Ishikawa (cell line): ENCODE measurements at regions not wholly inside any gene's neighbourhood (a gene's known extent, or its start where the extent isn't known, plus 50 kb on each side); places are given as distances from the start of the nearest gene placed in this dataset.

Experiments
- CEBPB ChIP-seq: IDR thresholded peaks from 2 replicates; pipeline ENCODE4 v1.6.1; 2012
- CREB1 ChIP-seq: IDR thresholded peaks from 2 replicates; pipeline ENCODE4 v1.6.1; 2012; ENCODE audit warnings: low read depth
- EGR1 ChIP-seq: IDR thresholded peaks from 2 replicates; pipeline ENCODE4 v1.6.1; 2012
- EP300 ChIP-seq: IDR thresholded peaks from 2 replicates; pipeline ENCODE4 v1.6.1; 2012; ENCODE audit warnings: borderline replicate concordance
- FOXM1 ChIP-seq: IDR thresholded peaks from 2 replicates; pipeline ENCODE4 v1.6.1; 2012; ENCODE audit warnings: low read depth, borderline replicate concordance
- MAX ChIP-seq: IDR thresholded peaks from 2 replicates; pipeline ENCODE4 v1.6.1; 2012
- NFIC ChIP-seq: IDR thresholded peaks from 2 replicates; pipeline ENCODE4 v1.6.1; 2012
- RAD21 ChIP-seq: IDR thresholded peaks from 2 replicates; pipeline ENCODE4 v1.6.1; 2012; ENCODE audit warnings: low read depth
- REST ChIP-seq: IDR thresholded peaks from 2 replicates; pipeline ENCODE4 v1.6.1; 2012; ENCODE audit warnings: low read depth, mild to moderate bottlenecking
- TAF1 ChIP-seq: IDR thresholded peaks from 2 replicates; pipeline ENCODE4 v1.6.1; 2012; ENCODE audit warnings: low read depth, mild to moderate bottlenecking
- TCF12 ChIP-seq: IDR thresholded peaks from 2 replicates; pipeline ENCODE4 v1.6.1; 2012; ENCODE audit warnings: low read depth
- TEAD4 ChIP-seq: IDR thresholded peaks from 2 replicates; pipeline ENCODE4 v1.6.1; 2012
- USF1 ChIP-seq: IDR thresholded peaks from 2 replicates; pipeline ENCODE4 v1.6.1; 2012
- YY1 ChIP-seq: IDR thresholded peaks from 2 replicates; pipeline ENCODE4 v1.6.1; 2012; ENCODE audit warnings: low read depth
- ZBTB7A ChIP-seq: IDR thresholded peaks from 2 replicates; pipeline ENCODE4 v1.6.1; 2012; ENCODE audit warnings: low read depth

- TF ChIP-seq MAX: no peak
- no peak for TF ChIP-seq EP300
- TF ChIP-seq RAD21: no peak
- no peak for TF ChIP-seq YY1
Measured at GRCh38 chr1:114289306-114289705, 135.6 kb upstream of the SYT6 start.

GRCh38 chr1:114286960-114287359 lies 133.3 kb upstream of the SYT6 start:
- TF ChIP-seq CEBPB (no peak), MAX (no peak), TCF12 (no peak), YY1 (no peak), RAD21 (no peak), CREB1 (no peak)

- TF ChIP-seq USF1: no peak
- TF ChIP-seq MAX: no peak
- no peak for TF ChIP-seq NFIC
- no peak for TF ChIP-seq RAD21
- no peak for TF ChIP-seq TAF1
- no peak for TF ChIP-seq CEBPB
- no peak for TF ChIP-seq FOXM1
- TF ChIP-seq TCF12: no peak
Measured at GRCh38 chr1:114286179-114286578, 132.5 kb upstream of the SYT6 start.

- TF ChIP-seq CREB1 (no peak), RAD21 (peak; percentile 88)
Measured at GRCh38 chr1:114282751-114283403, 129.2 kb upstream of the SYT6 start.

- TF ChIP-seq EP300: no peak
- no peak for TF ChIP-seq RAD21
- TF ChIP-seq TCF12: no peak
- no peak for TF ChIP-seq CREB1
- TF ChIP-seq YY1: no peak
- TF ChIP-seq TEAD4: no peak
- no peak for TF ChIP-seq REST
- no peak for TF ChIP-seq MAX
- TF ChIP-seq FOXM1: no peak
- no peak for TF ChIP-seq CEBPB
- TF ChIP-seq EGR1: no peak
Measured at GRCh38 chr1:114278911-114279310, 125.2 kb upstream of the SYT6 start.

- no peak for TF ChIP-seq TCF12
- TF ChIP-seq TEAD4: no peak
- TF ChIP-seq TAF1: no peak
- TF ChIP-seq USF1: no peak
Measured at GRCh38 chr1:114278430-114278829, 124.8 kb upstream of the SYT6 start.

- TF ChIP-seq TEAD4 (no peak), TCF12 (no peak), MAX (no peak), CEBPB (no peak), EP300 (no peak), CREB1 (no peak), ZBTB7A (no peak), TAF1 (no peak), FOXM1 (no peak), EGR1 (no peak), REST (no peak), USF1 (no peak), YY1 (no peak)
Measured at GRCh38 chr1:114274621-114275317, 121.1 kb upstream of the SYT6 start.
